ENCODE measurements at regions not wholly inside any gene's neighbourhood (a gene's known extent, or its start where the extent isn't known, plus 50 kb on each side); places are given as distances from the start of the nearest gene placed in this dataset.

DNA sequence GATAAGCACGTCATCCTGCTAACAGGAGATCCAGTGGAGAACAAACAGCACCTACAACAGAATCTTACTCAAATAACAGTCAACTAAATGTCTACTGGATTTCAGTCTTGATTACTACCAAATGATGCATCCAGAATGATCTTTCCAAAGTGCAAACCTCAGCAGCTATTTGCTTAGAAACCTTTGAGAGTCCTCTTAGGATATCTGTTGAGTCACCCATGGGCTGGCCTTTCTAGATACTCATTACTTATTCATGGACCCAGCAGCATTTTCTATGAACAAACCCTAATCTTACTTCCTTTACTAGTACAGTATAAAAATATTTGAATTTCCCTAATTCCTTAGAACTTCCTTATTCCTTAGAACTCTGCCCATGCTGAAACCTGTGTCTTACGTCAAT, 118.5 kb upstream of the PABPC4L start:
- TF ChIP-seq, protein P1, sequence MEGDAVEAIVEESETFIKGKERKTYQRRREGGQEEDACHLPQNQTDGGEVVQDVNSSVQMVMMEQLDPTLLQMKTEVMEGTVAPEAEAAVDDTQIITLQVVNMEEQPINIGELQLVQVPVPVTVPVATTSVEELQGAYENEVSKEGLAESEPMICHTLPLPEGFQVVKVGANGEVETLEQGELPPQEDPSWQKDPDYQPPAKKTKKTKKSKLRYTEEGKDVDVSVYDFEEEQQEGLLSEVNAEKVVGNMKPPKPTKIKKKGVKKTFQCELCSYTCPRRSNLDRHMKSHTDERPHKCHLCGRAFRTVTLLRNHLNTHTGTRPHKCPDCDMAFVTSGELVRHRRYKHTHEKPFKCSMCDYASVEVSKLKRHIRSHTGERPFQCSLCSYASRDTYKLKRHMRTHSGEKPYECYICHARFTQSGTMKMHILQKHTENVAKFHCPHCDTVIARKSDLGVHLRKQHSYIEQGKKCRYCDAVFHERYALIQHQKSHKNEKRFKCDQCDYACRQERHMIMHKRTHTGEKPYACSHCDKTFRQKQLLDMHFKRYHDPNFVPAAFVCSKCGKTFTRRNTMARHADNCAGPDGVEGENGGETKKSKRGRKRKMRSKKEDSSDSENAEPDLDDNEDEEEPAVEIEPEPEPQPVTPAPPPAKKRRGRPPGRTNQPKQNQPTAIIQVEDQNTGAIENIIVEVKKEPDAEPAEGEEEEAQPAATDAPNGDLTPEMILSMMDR (conservative IDR thresholded peaks at IDR 0.05) = no peak
- TF ChIP-seq EZH2 (IDR thresholded peaks at IDR 0.05; ENCODE audit: low read depth) = no peak
